Progenitor cell of endocrine pancreas (in vitro differentiated cells): ENCODE measurements at regions not wholly inside any gene's neighbourhood (a gene's known extent, or its start where the extent isn't known, plus 50 kb on each side); places are given as distances from the start of the nearest gene placed in this dataset.

Experiments
- DNase-seq: peaks from one replicate; pipeline ENCODE4 v3.0.0; 2021; ENCODE audit warnings: low spot score; ENCODE audit not compliant: unreplicated experiment
- H3K27ac Mint-ChIP-seq: 2 replicates; pipeline ENCODE4 v1.8.0; 2021; ENCODE audit warnings: mild to moderate bottlenecking, moderate library complexity, mixed read lengths
- H3K27me3 Mint-ChIP-seq: 2 replicates; pipeline ENCODE4 v1.8.0; 2021; ENCODE audit warnings: mixed read lengths
- H3K36me3 Mint-ChIP-seq: 2 replicates; pipeline ENCODE4 v1.8.0; 2022; ENCODE audit warnings: mixed read lengths; ENCODE audit not compliant: insufficient read depth
- H3K4me1 Mint-ChIP-seq: 2 replicates; pipeline ENCODE4 v1.8.0; 2021; ENCODE audit warnings: low read depth, mixed read lengths
- H3K4me3 Mint-ChIP-seq: 2 replicates; pipeline ENCODE4 v1.8.0; 2021; ENCODE audit warnings: low read depth, mild to moderate bottlenecking, moderate library complexity, mixed read lengths
- H3K9me3 Mint-ChIP-seq: 2 replicates; pipeline ENCODE4 v1.8.0; 2021; ENCODE audit warnings: low read depth, mixed read lengths
- CTCF ChIP-seq: fragments of 200-600 bp; sonication (generic); IDR thresholded peaks from one replicate; pipeline ENCODE4 v1.5.0; 2021; ENCODE audit warnings: antibody characterized with exemption, mild to moderate bottlenecking; ENCODE audit not compliant: unreplicated experiment

GRCh38 chr5:87007737-87008136, 259.9 kb upstream of the RASA1 start:
- no peak for DNase-seq
- H3K9me3 Mint-ChIP-seq: no peaks in the 10 kb centered on the region
- H3K4me1 Mint-ChIP-seq: no peaks in the 10 kb centered on the region
- no peak overlapping the region for H3K27ac Mint-ChIP-seq
- H3K27me3 Mint-ChIP-seq: no peaks in the 10 kb centered on the region
- no peak for TF ChIP-seq CTCF
- H3K36me3 Mint-ChIP-seq: no peaks in the 10 kb centered on the region
- H3K4me3 Mint-ChIP-seq: no peak overlapping the region

- no peak for DNase-seq
- H3K4me1 Mint-ChIP-seq: no peaks in the 10 kb centered on the region
- no peak overlapping the region for H3K4me3 Mint-ChIP-seq
- H3K27me3 Mint-ChIP-seq: no peaks in the 10 kb centered on the region
- no peak overlapping the region for H3K27ac Mint-ChIP-seq
- TF ChIP-seq CTCF: no peak
- H3K36me3 Mint-ChIP-seq: no peaks in the 10 kb centered on the region
- H3K9me3 Mint-ChIP-seq: no peaks in the 10 kb centered on the region
Measured at GRCh38 chr5:87008751-87009560, 258.7 kb upstream of the RASA1 start.

GRCh38 chr5:87010736-87011135, 256.9 kb upstream of the RASA1 start:
- no peak for DNase-seq
- no peak for TF ChIP-seq CTCF
- H3K27me3 Mint-ChIP-seq: no peaks in the 10 kb centered on the region

GRCh38 chr5:87015901-87016300, 251.8 kb upstream of the RASA1 start:
- DNase-seq: no peak
- Mint-ChIP-seq H3K36me3 (no peaks in the 10 kb centered on the region), H3K27me3 (no peaks in the 10 kb centered on the region), H3K4me1 (peaks cover 2% of the 10 kb centered on the region), H3K9me3 (no peaks in the 10 kb centered on the region), H3K4me3 (no peak overlapping the region), H3K27ac (no peak overlapping the region)
- TF ChIP-seq CTCF: no peak

More at GRCh38 chr5:87010736-87011135, 256.9 kb upstream of the RASA1 start:
- H3K9me3 Mint-ChIP-seq: no peaks in the 10 kb centered on the region
- no peak overlapping the region for H3K27ac Mint-ChIP-seq
- H3K4me3 Mint-ChIP-seq: no peak overlapping the region
- no peaks in the 10 kb centered on the region for H3K4me1 Mint-ChIP-seq
- H3K36me3 Mint-ChIP-seq: no peaks in the 10 kb centered on the region

- Mint-ChIP-seq H3K4me1 (peaks cover 2% of the 10 kb centered on the region), H3K9me3 (peaks cover 12% of the 10 kb centered on the region), H3K4me3 (no peak overlapping the region), H3K27me3 (no peaks in the 10 kb centered on the region), H3K36me3 (no peaks in the 10 kb centered on the region), H3K27ac (no peak overlapping the region)
- no peak for TF ChIP-seq CTCF
- no peak for DNase-seq
Measured at GRCh38 chr5:87020099-87020934, 247.4 kb upstream of the RASA1 start.
